Uterus (tissue), 2 donors: ENCODE measurements at regions not wholly inside any gene's neighbourhood (a gene's known extent, or its start where the extent isn't known, plus 50 kb on each side); places are given as distances from the start of the nearest gene placed in this dataset.

Experiments used
- CTCF ChIP-seq, 4 experiments: fragments of 200-600 bp in 2 of 4; fragments of 450-650 bp in 2 of 4; sonication (generic) in 2 of 4; IDR thresholded peaks; one replicate each; pipeline ENCODE4 v1.5.1; 2016 to 2019; ENCODE audit warnings: antibody characterized with exemption in 4 of 4, mild to moderate bottlenecking in 2 of 4, moderate library complexity in 1 of 4
- POLR2A ChIP-seq, 2 donors: fragments of 450-650 bp; IDR thresholded peaks; one replicate each; pipeline ENCODE4 v1.6.1; 2016; ENCODE audit warnings: antibody characterized with exemption in 2 of 2, mild to moderate bottlenecking in 1 of 2, moderate library complexity in 1 of 2

GRCh38 chr12:83196694-83197350 lies 510.1 kb downstream of the TMTC2 start:
- TF ChIP-seq CTCF (IDR thresholded peaks at IDR 0.05) (no peak), POLR2A (IDR thresholded peaks at IDR 0.05) (no peak)
